ENCODE measurements at regions not wholly inside any gene's neighbourhood (a gene's known extent, or its start where the extent isn't known, plus 50 kb on each side); places are given as distances from the start of the nearest gene placed in this dataset.

DNA sequence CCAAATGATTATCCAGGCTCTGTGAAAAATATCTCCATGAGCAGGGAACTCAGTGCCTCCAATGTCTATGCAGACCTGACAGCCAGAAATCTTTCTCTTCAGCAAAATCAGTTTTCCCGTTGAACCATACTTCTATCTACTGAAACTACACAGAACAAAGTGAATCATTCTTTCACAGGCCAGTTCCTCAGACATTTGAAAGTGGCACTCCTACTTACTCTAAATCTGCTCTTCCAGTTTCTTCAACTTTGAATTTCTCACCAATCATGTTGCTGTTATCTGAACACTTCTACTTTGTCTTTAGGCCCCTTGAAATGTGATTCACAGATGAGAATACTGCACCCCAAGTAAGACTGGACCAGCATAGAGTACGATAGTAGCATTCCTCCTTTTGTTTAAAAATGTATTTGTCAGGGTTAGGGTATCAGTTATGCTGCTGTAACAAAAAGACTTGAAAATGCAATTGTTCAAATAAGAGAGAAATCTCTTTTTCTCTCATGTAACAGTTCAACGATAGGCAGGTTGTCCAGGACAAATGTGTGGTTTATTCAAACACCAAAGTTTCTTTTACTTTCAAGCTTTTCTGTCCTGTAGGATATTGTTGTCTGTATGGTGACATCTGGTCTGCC, 210.6 kb upstream of the KLF3 start:
- TF ChIP-seq, protein P1, sequence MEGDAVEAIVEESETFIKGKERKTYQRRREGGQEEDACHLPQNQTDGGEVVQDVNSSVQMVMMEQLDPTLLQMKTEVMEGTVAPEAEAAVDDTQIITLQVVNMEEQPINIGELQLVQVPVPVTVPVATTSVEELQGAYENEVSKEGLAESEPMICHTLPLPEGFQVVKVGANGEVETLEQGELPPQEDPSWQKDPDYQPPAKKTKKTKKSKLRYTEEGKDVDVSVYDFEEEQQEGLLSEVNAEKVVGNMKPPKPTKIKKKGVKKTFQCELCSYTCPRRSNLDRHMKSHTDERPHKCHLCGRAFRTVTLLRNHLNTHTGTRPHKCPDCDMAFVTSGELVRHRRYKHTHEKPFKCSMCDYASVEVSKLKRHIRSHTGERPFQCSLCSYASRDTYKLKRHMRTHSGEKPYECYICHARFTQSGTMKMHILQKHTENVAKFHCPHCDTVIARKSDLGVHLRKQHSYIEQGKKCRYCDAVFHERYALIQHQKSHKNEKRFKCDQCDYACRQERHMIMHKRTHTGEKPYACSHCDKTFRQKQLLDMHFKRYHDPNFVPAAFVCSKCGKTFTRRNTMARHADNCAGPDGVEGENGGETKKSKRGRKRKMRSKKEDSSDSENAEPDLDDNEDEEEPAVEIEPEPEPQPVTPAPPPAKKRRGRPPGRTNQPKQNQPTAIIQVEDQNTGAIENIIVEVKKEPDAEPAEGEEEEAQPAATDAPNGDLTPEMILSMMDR (IDR thresholded peaks at IDR 0.05): no peak
- no peak for TF ChIP-seq EZH2 (IDR thresholded peaks at IDR 0.05; ENCODE audit: borderline replicate concordance, insufficient read depth, low read depth, low read length, poor library complexity, severe bottlenecking)

Measured in B cell (primary cell).